Neural cell (in vitro differentiated cells): ENCODE measurements at regions not wholly inside any gene's neighbourhood (a gene's known extent, or its start where the extent isn't known, plus 50 kb on each side); places are given as distances from the start of the nearest gene placed in this dataset.

Experiments
- H2AFZ ChIP-seq: fragments of 200-600, 300-800 bp; sonication (generic), shearing (Covaris generic); 2 replicates; pipeline ENCODE4 v1.6.0; 2014; ENCODE audit warnings: low read depth, mild to moderate bottlenecking, antibody characterized with exemption, low read length, moderate library complexity
- H3F3A ChIP-seq: fragments of 200-600 bp; shearing (Covaris generic); 2 replicates; pipeline ENCODE4 v1.6.1; 2016; ENCODE audit warnings: mild to moderate bottlenecking, moderate library complexity, mixed read lengths, antibody characterized with exemption, low read length; ENCODE audit not compliant: insufficient read depth, poor library complexity, severe bottlenecking
- H3K27ac ChIP-seq: fragments of 200-600, 300-800 bp; sonication (generic), shearing (Covaris generic); 2 replicates; pipeline ENCODE4 v1.5.1; 2014; ENCODE audit warnings: mild to moderate bottlenecking, low read length, moderate library complexity
- H3K27me3 ChIP-seq: fragments of 300-800, 200-600 bp; sonication (generic), shearing (Covaris generic); 2 replicates; pipeline ENCODE4 v1.6.0; 2014; ENCODE audit warnings: mild to moderate bottlenecking, low read depth, low read length, moderate library complexity; ENCODE audit not compliant: insufficient read depth
- H3K36me3 ChIP-seq: fragments of 300-800, 200-600 bp; sonication (generic), shearing (Covaris generic); 2 replicates; pipeline ENCODE4 v1.5.1; 2014; ENCODE audit warnings: mild to moderate bottlenecking, antibody characterized with exemption, low read length, moderate library complexity; ENCODE audit not compliant: insufficient read depth
- H3K4me2 ChIP-seq: fragments of 300-800, 200-600 bp; sonication (generic), shearing (Covaris generic); 2 replicates; pipeline ENCODE4 v1.6.0; 2014; ENCODE audit warnings: mild to moderate bottlenecking, low read length
- H3K4me3 ChIP-seq: fragments of 300-800, 200-600 bp; sonication (generic), shearing (Covaris generic); 2 replicates; pipeline ENCODE4 v1.5.1; 2014; ENCODE audit warnings: mild to moderate bottlenecking, low read length, moderate library complexity
- H3K79me2 ChIP-seq: fragments of 200-600 bp; shearing (Covaris generic); replicated peaks from 2 replicates; pipeline ENCODE4 v1.6.0; 2014; ENCODE audit warnings: mild to moderate bottlenecking, low read length, moderate library complexity; ENCODE audit not compliant: insufficient read depth
- H3K9ac ChIP-seq: fragments of 300-800, 200-600 bp; sonication (generic), shearing (Covaris generic); 2 replicates; pipeline ENCODE4 v1.6.1; 2016; ENCODE audit warnings: mild to moderate bottlenecking, low read length, mixed read lengths
- H3K9me2 ChIP-seq: fragments of 200-600 bp; shearing (Covaris generic); 2 replicates; pipeline ENCODE4 v1.6.1; 2016; ENCODE audit warnings: mild to moderate bottlenecking, low read length, mixed read lengths; ENCODE audit not compliant: insufficient read depth
- H3K9me3 ChIP-seq: fragments of 200-600, 300-800 bp; sonication (generic), shearing (Covaris generic); 2 replicates; pipeline ENCODE4 v1.6.1; 2016; ENCODE audit warnings: mild to moderate bottlenecking, mixed run types, low read length, moderate library complexity, mixed read lengths
- H4K20me1 ChIP-seq: fragments of 200-600 bp; shearing (Covaris generic); 2 replicates; pipeline ENCODE4 v1.6.1; 2016; ENCODE audit warnings: mild to moderate bottlenecking, mixed run types; ENCODE audit not compliant: insufficient read depth
- CTCF ChIP-seq: fragments of 450-650 bp; IDR thresholded peaks from 2 replicates; pipeline ENCODE4 v1.5.1; 2014; ENCODE audit warnings: antibody characterized with exemption, mild to moderate bottlenecking, moderate library complexity; ENCODE audit not compliant: poor library complexity, severe bottlenecking
- EP300 ChIP-seq: fragments of 450-650 bp; conservative IDR thresholded peaks from 2 replicates; pipeline ENCODE4 v1.6.1; 2014; ENCODE audit warnings: antibody characterized with exemption, mild to moderate bottlenecking, moderate library complexity; ENCODE audit not compliant: poor library complexity, severe bottlenecking
- EZH2 ChIP-seq: fragments of 200-600, 300-800 bp; shearing (Covaris generic), sonication (generic); IDR thresholded peaks from 2 replicates; pipeline ENCODE4 v1.6.1; 2014; ENCODE audit warnings: antibody characterized with exemption, low read length, borderline replicate concordance, mild to moderate bottlenecking; ENCODE audit not compliant: insufficient read depth, poor library complexity, severe bottlenecking
- MXI1 ChIP-seq: fragments of 450-650 bp; conservative IDR thresholded peaks from 2 replicates; pipeline ENCODE4 v1.6.1; 2014; ENCODE audit warnings: antibody characterized with exemption, mild to moderate bottlenecking; ENCODE audit not compliant: poor library complexity, severe bottlenecking
- POLR2AphosphoS5 ChIP-seq: IDR thresholded peaks from 2 replicates; pipeline ENCODE4 v1.6.1; 2012
- RAD21 ChIP-seq: fragments of 450-650 bp; conservative IDR thresholded peaks from 2 replicates; pipeline ENCODE4 v1.6.1; 2014; ENCODE audit warnings: antibody characterized with exemption, mild to moderate bottlenecking, moderate library complexity
- REST ChIP-seq: IDR thresholded peaks from 2 replicates; pipeline ENCODE4 v1.6.1; 2012; ENCODE audit warnings: borderline replicate concordance
- SMC3 ChIP-seq: fragments of 450-650 bp; conservative IDR thresholded peaks from 2 replicates; pipeline ENCODE4 v1.6.1; 2014; ENCODE audit warnings: antibody characterized with exemption, mild to moderate bottlenecking, moderate library complexity; ENCODE audit not compliant: poor library complexity
- TAF1 ChIP-seq: IDR thresholded peaks from 2 replicates; pipeline ENCODE4 v1.6.1; 2012; ENCODE audit warnings: low read depth

GRCh38 chr11:109015283-109015682 lies 350.4 kb downstream of the DDX10 start:
- TF ChIP-seq EZH2 (no peak), CTCF (no peak), RAD21 (no peak), MXI1 (no peak), POLR2AphosphoS5 (no peak), SMC3 (no peak), REST (no peak), TAF1 (no peak)
- H3F3A ChIP-seq = no peaks in the 10 kb centered on the region
- no peaks in the 10 kb centered on the region for H3K36me3 ChIP-seq
- no peaks in the 10 kb centered on the region for H3K27me3 ChIP-seq
- H3K79me2 ChIP-seq = no peaks in the 10 kb centered on the region
- no peaks in the 10 kb centered on the region for H3K9me3 ChIP-seq
- H2AFZ ChIP-seq = no peak overlapping the region
- H3K9me2 ChIP-seq = no peaks in the 10 kb centered on the region
- no peak overlapping the region for H3K4me2 ChIP-seq
- no peak overlapping the region for H3K4me3 ChIP-seq
- H4K20me1 ChIP-seq = no peaks in the 10 kb centered on the region
- no peak overlapping the region for H3K9ac ChIP-seq
- H3K27ac ChIP-seq = no peak overlapping the region

- Histone ChIP-seq H3K9me3 (no peaks in the 10 kb centered on the region), H3K4me3 (no peak overlapping the region), H3K79me2 (no peaks in the 10 kb centered on the region), H3K27me3 (no peaks in the 10 kb centered on the region), H3F3A (no peaks in the 10 kb centered on the region), H3K9me2 (no peaks in the 10 kb centered on the region), H3K36me3 (no peaks in the 10 kb centered on the region), H4K20me1 (no peaks in the 10 kb centered on the region), H3K9ac (no peak overlapping the region), H3K27ac (no peak overlapping the region), H3K4me2 (no peak overlapping the region), H2AFZ (no peak overlapping the region)
- TF ChIP-seq TAF1 (no peak), EP300 (no peak), EZH2 (no peak)
Measured at GRCh38 chr11:109016724-109017123, 351.9 kb downstream of the DDX10 start.

GRCh38 chr11:109017489-109017888 lies 352.6 kb downstream of the DDX10 start:
- Histone ChIP-seq H4K20me1 (no peaks in the 10 kb centered on the region), H3K4me2 (no peak overlapping the region), H3K36me3 (no peaks in the 10 kb centered on the region), H3F3A (no peaks in the 10 kb centered on the region), H2AFZ (no peak overlapping the region), H3K4me3 (no peak overlapping the region), H3K9me3 (no peaks in the 10 kb centered on the region), H3K79me2 (no peaks in the 10 kb centered on the region), H3K9ac (no peak overlapping the region), H3K9me2 (no peaks in the 10 kb centered on the region), H3K27me3 (no peaks in the 10 kb centered on the region), H3K27ac (no peak overlapping the region)
- TF ChIP-seq EP300 (no peak), SMC3 (no peak), EZH2 (no peak), TAF1 (no peak)
